ENCODE measurements at regions not wholly inside any gene's neighbourhood (a gene's known extent, or its start where the extent isn't known, plus 50 kb on each side); places are given as distances from the start of the nearest gene placed in this dataset.

GRCh38 chr4:148958317-148958716, 516.1 kb upstream of the NR3C2 start:
- TF ChIP-seq, protein P1, sequence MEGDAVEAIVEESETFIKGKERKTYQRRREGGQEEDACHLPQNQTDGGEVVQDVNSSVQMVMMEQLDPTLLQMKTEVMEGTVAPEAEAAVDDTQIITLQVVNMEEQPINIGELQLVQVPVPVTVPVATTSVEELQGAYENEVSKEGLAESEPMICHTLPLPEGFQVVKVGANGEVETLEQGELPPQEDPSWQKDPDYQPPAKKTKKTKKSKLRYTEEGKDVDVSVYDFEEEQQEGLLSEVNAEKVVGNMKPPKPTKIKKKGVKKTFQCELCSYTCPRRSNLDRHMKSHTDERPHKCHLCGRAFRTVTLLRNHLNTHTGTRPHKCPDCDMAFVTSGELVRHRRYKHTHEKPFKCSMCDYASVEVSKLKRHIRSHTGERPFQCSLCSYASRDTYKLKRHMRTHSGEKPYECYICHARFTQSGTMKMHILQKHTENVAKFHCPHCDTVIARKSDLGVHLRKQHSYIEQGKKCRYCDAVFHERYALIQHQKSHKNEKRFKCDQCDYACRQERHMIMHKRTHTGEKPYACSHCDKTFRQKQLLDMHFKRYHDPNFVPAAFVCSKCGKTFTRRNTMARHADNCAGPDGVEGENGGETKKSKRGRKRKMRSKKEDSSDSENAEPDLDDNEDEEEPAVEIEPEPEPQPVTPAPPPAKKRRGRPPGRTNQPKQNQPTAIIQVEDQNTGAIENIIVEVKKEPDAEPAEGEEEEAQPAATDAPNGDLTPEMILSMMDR (IDR thresholded peaks at IDR 0.05): no peak
- no peak for TF ChIP-seq POLR2A (IDR thresholded peaks at IDR 0.05)

Data from vagina (tissue), 2 donors.